Lung (tissue), 11 donors: ENCODE measurements at regions not wholly inside any gene's neighbourhood (a gene's known extent, or its start where the extent isn't known, plus 50 kb on each side); places are given as distances from the start of the nearest gene placed in this dataset.
A peak's percentile ranks its signal among the peaks of the same experiment; 100 is the strongest.

Experiments used
- ATAC-seq: fragments of 200-7000 bp; cut with Tn5 transposase; one replicate; pipeline ENCODE4 v1.9.1; 2020; ENCODE audit warnings: moderate number of reproducible peaks; ENCODE audit not compliant: insufficient read depth, low FRiP score
- DNase-seq, 3 donors: peaks; one replicate each; pipeline ENCODE4 v3.0.0-alpha.2; 2013 to 2017
- H3K27ac ChIP-seq, 2 donors: one replicate each; pipeline ENCODE4 v1.5.1; 2013; ENCODE audit warnings: mild to moderate bottlenecking in 2 of 2, moderate library complexity in 2 of 2, control low read depth in 1 of 2, inconsistent platforms in 1 of 2, low read depth in 1 of 2, low read length in 1 of 2
- H3K27me3 ChIP-seq, 3 donors: one replicate each; pipeline ENCODE4 v1.5.1; 2013; ENCODE audit warnings: low read length in 2 of 3; ENCODE audit not compliant: control insufficient read depth in 3 of 3, insufficient read depth in 3 of 3
- H3K36me3 ChIP-seq, 4 donors: one replicate each; pipeline ENCODE4 v1.5.1; 2013; ENCODE audit warnings: low read length in 4 of 4, mild to moderate bottlenecking in 1 of 4, moderate library complexity in 1 of 4; ENCODE audit not compliant: control insufficient read depth in 4 of 4, insufficient read depth in 4 of 4
- H3K4me1 ChIP-seq, 5 donors: one replicate each; pipeline ENCODE4 v1.5.1; 2013; ENCODE audit warnings: low read length in 5 of 5, mild to moderate bottlenecking in 2 of 5, moderate library complexity in 1 of 5; ENCODE audit not compliant: control insufficient read depth in 5 of 5, insufficient read depth in 5 of 5
- H3K4me3 ChIP-seq: one replicate; pipeline ENCODE4 v1.5.1; 2013; ENCODE audit warnings: mild to moderate bottlenecking, control low read depth, moderate library complexity
- H3K9ac ChIP-seq, 2 donors: one replicate each; pipeline ENCODE4 v1.5.1; 2013; ENCODE audit warnings: low read length in 2 of 2, control low read depth in 1 of 2; ENCODE audit not compliant: insufficient read depth in 1 of 2
- H3K9me3 ChIP-seq, 4 donors: one replicate each; pipeline ENCODE4 v1.5.1; 2013; ENCODE audit warnings: low read length in 3 of 4, mild to moderate bottlenecking in 1 of 4, moderate library complexity in 1 of 4; ENCODE audit not compliant: control insufficient read depth in 4 of 4, insufficient read depth in 3 of 4
- CTCF ChIP-seq: IDR thresholded peaks from 2 replicates; pipeline ENCODE4 v1.5.1; 2012; ENCODE audit warnings: mild to moderate bottlenecking; ENCODE audit errors: control extremely low read depth, extremely low read depth
- WGBS, 2 donors: extraction: QIAGEN DNeasy Blood & Tissue Kit; methylation state at CpG; one replicate each; pipeline ENCODE4 v1.1.7; 2013; 5-methylcytosine and 5-hydroxymethylcytosine counted together
- donor health status: control.
- donor health status: control.
- donor health status: Bipolar disorder and iron deficiency.
- donor health status: healthy.
- donor health status: DM: yes; HTN: yes; CAD: no.

GRCh38 chr9:7285199-7285598 lies 514.4 kb downstream of the DMAC1 start:
- 55 to 62% methylated on average over 5 of the region's 5 CpGs for WGBS, 2 donors
- Histone ChIP-seq H3K9ac (no peak overlapping the region), H3K27me3 (no peaks in the 10 kb centered on the region), H3K4me1 (peaks cover 0 to 8% (median 0%) of the 10 kb centered on the region in 5 donors), H3K27ac (no peak overlapping the region), H3K36me3 (no peaks in the 10 kb centered on the region), H3K9me3 (peaks cover 0 to 2% (median 0%) of the 10 kb centered on the region in 4 donors), H3K4me3 (no peak overlapping the region)
- DNase-seq (no peak), ATAC-seq (no peak)
- TF ChIP-seq CTCF = no peak

- Histone ChIP-seq H3K36me3 (no peaks in the 10 kb centered on the region), H3K9me3 (peaks cover 0 to 2% (median 0%) of the 10 kb centered on the region in 4 donors), H3K4me3 (no peak overlapping the region), H3K4me1 (peaks cover 0 to 8% (median 0%) of the 10 kb centered on the region in 5 donors), H3K27ac (no peak overlapping the region), H3K27me3 (no peaks in the 10 kb centered on the region), H3K9ac (no peak overlapping the region)
- WGBS, 2 donors = 30 to 34% methylated on average over 2 of the region's 2 CpGs
- ATAC-seq (no peak), DNase-seq (no peak)
- TF ChIP-seq CTCF = no peak
Measured at GRCh38 chr9:7284517-7284916, 515.1 kb downstream of the DMAC1 start.

GRCh38 chr9:7284117-7284516 lies 515.5 kb downstream of the DMAC1 start:
- Histone ChIP-seq H3K4me1 (peaks cover 0 to 8% (median 0%) of the 10 kb centered on the region in 5 donors), H3K9me3 (peaks cover 0 to 2% (median 0%) of the 10 kb centered on the region in 4 donors), H3K4me3 (no peak overlapping the region), H3K9ac (no peak overlapping the region), H3K36me3 (no peaks in the 10 kb centered on the region), H3K27me3 (no peaks in the 10 kb centered on the region), H3K27ac (no peak overlapping the region)
- no peak for TF ChIP-seq CTCF
- WGBS, 2 donors = 88 to 89% methylated on average over 1 of the region's 1 CpG
- ATAC-seq (no peak), DNase-seq (no peak)

- no peaks in the 10 kb centered on the region for H3K4me1 ChIP-seq
- no peak overlapping the region for H3K27ac ChIP-seq
- ATAC-seq (no peak), DNase-seq (peak; percentile 47 to 83 (median 66))
- peaks cover 0 to 17% (median 0%) of the 10 kb centered on the region in 3 donors for H3K27me3 ChIP-seq
- H3K36me3 ChIP-seq = no peaks in the 10 kb centered on the region
- 57 to 68% methylated on average over 5 of the region's 5 CpGs for WGBS, 2 donors
- no peak overlapping the region for H3K4me3 ChIP-seq
- H3K9me3 ChIP-seq = peaks cover 0 to 2% (median 0%) of the 10 kb centered on the region in 4 donors
- H3K9ac ChIP-seq = no peak overlapping the region
- TF ChIP-seq CTCF = no peak
Measured at GRCh38 chr9:7273575-7273974, 515.8 kb downstream of the KDM4C start.
